ENCODE measurements at regions not wholly inside any gene's neighbourhood (a gene's known extent, or its start where the extent isn't known, plus 50 kb on each side); places are given as distances from the start of the nearest gene placed in this dataset.
"Not testable (repeated sequence)": the region's sequence is repeated elsewhere in the genome, so short reads cannot be mapped to it uniquely, and the experiment has no call there.

DNA sequence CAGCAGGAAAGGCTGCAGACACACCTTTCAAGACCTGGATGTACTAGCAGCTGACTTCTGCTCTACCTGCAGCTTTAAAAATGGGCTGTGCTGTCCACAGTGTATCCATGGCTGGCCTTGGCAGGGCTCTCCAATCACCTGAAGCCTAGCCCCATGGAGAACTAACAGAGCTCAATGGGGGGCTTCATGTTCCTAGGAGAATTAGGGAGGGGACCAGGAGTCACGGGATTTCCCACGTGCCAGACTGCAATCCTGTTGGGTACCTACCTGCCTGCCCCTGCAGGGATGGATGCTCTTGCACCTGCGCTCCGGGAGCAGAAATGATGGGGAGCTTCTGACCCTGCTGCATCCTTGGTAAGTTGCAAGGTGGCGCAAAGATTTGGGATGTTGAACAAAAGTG, 462.1 kb downstream of the ICE1 start:
- no peak for DNase-seq (ENCODE audit: low read depth)

DNA sequence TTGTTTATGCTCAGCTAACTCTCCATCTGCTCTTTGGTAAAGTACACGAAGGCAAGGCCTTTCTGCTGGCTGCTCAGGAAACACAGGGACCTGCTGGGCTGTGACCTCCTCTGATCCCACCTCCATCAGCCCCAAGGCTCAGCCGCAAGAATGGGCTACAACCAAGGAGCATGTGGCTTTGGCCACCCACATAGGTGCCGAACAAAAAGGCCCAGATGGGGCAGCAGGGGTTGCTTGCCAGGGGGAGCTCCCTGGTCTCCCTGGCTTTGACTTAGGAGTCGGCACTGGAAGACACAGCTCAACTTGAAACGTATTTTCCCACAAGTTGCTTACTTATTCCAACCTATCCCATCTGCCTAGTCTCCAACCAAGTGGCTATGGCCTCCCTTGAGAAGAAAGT, 461.1 kb downstream of the ICE1 start:
- no peak for DNase-seq (ENCODE audit: low read depth)

DNA sequence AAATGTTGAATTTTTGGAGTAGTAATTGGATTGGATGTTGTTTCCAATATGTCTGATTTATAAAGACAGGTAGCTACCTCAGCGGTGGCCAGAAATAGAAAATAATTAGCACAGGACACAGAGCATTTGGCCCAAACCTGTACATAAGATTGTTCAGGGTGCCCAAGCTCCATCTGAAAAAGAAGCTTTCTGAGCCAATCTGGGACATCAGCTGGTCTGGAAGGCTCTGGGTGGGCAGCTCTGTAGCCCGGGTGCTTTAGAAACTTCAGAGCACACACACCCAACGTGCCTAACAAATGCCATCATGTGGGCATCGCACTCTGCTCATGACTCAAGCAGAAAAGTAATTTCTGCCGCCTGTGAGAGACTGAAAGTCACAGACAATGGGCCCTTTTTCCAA, 460.7 kb downstream of the ICE1 start:
- DNase-seq (ENCODE audit: low read depth), result no peak

DNA sequence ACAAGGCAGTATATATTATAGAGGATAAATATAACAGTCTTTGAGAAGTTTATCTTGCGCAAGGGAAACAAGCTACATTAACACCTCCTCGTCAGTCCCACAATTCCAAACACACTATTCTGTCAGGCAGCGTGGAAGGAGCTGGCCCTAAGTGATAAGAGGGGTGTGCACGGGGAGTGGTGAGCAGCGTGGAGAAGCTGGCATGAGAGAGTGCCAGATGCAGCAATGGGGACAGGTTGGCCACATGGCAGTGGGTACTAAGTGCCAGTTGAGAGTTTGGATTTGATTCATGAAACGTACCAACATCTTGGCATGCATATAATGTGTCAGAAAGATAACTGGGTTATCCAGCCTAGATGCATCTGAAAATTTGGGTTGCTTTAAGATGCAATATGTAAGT, 460.2 kb downstream of the ICE1 start:
- DNase-seq (ENCODE audit: low read depth), result no peak

DNA sequence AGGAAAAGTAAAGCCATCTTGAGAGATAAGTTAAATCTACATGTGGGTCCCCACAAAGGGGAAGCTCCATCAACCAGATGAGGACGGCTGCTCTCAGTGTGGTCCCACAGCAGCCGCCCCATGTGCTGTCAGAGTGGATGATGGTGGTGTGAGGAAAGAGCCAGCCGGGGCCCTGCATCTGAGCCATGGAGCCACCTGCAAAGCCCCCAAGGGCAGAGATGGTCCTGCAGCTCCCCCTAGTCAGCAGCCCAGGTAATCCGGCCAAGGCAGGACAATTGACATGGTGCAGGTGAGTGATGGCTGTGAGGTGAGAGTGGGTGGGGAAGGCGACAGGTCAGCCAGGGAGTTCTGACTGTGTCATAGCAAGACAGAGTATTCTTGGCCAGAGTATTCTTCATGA, 458.8 kb downstream of the ICE1 start:
- no peak for DNase-seq (ENCODE audit: low read depth)

DNA sequence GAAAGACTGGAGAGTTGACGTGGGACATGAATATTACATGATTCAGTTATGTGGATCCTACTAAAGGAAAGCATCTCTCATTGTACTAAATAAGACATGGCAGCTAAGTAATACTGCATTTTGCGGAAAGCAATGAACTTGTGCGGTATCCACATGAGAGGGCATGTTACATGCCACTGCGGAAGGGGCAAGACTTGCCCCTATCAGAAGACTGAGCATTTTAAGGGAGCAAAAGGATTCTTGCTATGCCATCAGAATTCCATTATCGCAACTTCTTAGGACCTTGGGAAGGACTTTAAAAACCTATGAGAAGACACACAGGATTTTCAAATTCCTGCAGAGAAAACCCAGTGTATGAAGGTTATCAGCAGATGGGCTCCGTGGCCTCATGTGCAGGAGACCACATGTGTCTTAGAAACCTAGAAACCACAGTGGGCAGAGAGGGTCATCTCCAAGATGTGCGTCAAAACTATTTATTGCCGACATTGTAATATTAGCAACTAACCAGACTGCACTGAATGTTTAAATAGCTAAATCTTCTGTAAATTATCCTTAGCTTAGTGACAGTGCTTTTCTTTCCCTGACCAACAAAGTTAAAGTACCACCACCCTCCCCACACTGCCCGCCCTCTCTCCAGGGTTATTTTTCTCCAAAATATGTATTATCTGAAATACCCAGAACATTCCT, 457.7 kb downstream of the ICE1 start:
- no peak for DNase-seq (ENCODE audit: low read depth)

DNA sequence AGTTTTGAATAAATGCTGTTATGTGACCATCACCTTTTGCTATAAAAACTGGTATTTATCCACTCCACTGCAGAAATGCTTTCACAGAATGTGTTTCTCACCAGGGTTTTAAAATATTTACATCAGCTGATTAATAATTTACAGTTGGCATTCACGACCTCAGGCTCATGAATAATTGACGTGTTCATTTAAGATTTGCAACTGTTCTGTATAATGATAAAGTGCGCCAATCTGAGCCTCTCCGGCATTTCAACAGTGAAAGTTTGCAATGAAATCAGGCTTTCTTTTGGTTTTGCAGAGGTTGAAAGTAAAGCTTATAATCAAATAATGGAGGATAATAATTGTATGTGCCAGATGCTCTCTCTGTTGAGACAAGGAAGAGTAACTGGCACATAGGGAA, 434.9 kb downstream of the ICE1 start:
- DNase-seq (ENCODE audit: low read depth), result no peak

DNA sequence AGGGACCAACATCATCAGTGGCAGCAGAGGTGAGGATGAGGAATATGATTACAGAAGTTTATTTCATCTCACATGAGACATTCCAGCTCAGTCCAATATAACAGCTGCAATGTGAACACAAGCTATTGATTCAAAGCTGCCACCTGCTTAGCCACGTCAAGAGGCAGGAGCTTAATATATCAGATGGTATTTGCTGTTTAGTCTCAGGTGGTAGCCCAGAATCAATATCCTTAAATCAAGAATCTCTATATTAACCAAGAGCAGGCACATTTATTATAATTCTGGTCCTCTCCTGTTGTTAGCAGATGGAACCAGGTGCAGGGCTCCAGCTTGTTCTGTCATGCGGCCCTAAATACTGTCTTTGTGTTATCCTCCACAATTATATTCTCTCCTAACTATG, 431.6 kb downstream of the ICE1 start:
- DNase-seq (ENCODE audit: low read depth), result no peak

DNA sequence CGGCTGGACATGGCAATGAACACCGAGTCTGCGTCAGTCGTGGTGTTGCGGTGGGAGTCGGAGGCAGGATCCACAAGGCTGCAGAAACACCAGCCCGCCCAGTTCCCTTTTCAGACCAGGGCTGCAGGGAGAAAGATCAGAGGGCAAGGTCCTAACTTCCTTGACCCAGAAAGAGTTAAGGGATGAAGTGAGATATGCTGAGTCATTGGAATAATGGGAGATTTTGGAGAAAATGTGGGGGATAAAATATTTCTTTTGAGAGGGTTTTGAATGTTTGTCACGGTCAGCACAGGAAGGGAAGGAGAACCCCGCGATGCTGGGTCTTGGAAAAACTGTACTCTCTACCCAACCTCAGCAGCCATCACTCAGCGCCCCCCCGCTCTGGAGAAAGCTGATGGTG, 416.0 kb downstream of the ICE1 start:
- DNase-seq (ENCODE audit: low read depth), result no peak

DNA sequence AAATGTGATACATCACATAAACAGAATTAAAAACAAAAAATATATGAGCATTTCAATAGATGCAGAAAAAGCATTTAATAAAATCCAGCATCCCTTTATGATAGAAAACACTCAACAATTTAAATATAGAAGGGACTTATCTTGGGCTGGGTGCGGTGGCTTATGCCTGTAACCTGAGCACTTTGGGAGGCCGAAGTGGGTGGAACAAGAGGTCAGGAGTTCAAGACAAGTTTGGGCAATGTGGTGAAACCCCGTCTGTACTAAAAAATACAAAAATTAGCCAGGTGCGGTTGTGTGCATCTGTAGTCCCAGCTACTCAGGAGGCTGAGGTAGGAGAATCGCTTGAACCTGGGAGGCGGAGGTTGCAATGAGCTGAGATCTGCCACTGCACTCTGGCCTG, 409.1 kb downstream of the ICE1 start:
- not testable (repeated sequence) for DNase-seq (ENCODE audit: low read depth)

DNA sequence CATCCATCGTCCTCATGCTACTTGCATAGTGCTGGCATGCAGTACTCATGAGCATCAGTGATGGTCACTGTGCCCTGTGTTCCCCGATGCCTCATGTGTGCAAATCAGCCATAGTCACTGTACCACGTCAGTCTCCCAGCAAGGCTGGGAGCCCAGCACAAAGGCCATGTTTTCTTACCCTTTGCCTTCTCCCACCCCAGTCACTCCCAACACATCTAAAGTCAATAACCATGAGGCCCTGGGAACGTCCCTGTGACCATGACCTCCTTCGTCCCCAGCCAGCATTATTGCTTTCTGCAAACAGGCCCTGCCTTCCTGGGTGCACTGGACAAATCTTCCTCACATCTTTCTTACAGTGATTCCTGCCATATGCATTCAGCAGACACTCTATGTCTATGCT, 406.1 kb downstream of the ICE1 start:
- DNase-seq (ENCODE audit: low read depth), result no peak

DNA sequence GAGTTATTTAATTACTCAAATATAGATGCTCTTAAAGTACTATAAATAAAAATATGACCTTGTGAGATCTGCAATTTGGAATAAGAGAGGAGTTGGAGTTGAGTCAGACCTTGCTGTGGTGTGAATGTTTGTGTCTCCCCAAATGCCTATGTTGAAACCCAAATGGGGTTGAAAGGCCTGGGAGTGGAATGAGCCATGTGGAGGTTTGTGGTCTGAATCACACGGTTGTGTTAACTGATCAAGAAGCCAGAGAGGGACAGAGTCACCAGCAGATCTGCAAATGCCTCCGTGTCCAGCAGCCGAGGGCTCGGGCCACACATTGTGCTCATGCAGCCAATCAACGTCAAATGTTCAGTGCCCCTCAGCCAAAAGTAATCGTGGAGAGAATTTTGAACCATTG, 404.4 kb downstream of the ICE1 start:
- no peak for DNase-seq (ENCODE audit: low read depth)

DNA sequence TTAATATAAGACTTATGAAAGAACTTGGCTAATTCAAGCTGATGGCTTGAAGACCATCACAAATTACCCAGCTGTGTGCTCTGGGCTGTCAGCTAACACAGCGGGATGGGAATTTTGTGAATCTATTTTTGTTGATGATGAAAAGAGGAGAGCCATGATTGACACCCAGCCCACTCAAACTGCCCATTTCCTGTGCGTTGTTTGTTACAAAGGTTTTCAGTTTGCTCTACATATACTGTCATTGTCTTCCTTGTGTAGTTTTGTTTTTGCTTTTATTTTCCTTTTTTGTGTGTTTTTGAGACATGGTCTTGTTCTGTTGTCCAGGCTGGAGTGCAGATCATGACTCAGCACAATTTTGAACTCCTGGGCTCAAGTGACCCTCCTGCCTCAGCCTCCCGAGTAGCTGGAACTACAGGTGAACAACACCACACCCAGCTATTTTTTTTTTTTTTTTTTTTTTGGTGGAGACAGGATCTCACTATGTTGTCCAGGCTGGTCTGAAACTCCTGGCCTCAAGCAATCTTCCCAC, 400.3 kb downstream of the ICE1 start:
- DNase-seq (ENCODE audit: low read depth), result no peak

DNA sequence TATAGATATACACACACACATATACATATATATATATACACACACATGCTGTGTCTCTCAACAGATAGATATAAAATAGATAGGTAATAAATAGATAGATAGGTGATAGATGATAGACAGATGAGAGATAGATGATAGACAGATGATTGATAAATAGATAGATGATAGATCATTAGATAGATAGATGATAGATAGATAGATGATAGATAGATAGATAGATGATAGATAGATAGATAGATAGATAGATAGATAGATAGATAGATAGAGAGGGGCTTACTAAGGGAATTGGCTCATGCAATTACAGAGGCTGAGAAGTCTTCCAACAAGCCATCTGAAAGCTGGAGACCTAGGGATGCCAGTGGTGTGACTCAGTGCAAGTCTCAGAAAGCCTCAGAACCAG, 394.5 kb downstream of the ICE1 start:
- DNase-seq (ENCODE audit: low read depth), result no peak

DNA sequence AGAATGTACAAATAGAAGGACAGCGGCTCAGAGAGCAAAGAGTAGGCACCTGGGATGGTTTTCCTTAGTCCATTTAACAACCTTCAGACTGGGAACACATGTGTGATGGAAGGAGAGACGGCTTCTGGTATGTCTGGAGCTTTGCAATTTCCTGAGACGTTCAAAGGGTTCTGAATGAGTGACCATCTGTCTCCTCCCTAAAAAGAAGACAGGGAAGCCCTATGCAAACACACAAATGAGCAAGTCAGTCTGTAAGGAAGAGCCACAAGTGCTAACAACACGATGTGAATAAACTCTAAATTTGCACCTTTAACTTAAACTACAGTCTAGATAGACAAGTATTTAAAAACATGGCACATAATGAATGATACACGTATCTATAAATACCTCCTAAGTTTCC, 391.0 kb downstream of the ICE1 start:
- no peak for DNase-seq (ENCODE audit: low read depth)

DNA sequence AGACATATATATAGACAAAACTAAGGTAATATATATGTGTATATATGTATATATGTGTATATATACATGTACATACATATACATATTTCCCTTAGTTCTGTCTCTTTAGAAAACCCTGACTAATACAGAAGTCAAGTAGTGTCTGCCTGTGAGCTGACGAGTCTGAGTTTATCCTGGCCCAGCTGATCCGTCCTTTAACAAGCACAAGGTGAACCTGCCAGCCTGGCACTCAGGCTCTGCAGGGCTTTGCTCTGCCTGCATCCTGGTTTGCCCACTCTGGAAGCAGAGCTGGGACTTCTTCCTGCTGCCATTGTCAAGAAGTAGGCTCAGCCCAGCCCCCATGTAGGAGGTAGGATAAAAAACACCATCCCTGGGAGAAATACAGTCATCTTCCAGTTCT, 388.0 kb downstream of the ICE1 start:
- no peak for DNase-seq (ENCODE audit: low read depth)

DNA sequence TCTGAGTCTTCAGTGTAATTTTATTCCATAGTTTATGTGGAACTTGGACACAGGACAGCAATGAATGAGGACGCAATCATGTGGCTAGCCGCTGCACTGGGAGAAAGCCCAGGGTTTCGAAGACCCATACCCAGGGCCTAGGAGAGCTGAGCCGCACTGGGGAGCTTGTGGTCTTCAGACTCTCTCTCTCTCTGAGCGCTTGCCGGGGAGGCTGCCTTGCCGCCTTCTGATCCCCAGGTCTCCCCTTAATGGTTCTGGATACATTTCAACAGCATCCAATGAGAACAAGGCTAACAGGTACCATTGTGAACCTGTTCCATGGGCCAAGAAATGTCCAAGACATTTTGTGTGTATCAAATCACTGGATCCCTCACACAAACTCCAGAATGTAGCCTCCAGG, 383.4 kb downstream of the ICE1 start:
- DNase-seq (ENCODE audit: low read depth), result no peak

DNA sequence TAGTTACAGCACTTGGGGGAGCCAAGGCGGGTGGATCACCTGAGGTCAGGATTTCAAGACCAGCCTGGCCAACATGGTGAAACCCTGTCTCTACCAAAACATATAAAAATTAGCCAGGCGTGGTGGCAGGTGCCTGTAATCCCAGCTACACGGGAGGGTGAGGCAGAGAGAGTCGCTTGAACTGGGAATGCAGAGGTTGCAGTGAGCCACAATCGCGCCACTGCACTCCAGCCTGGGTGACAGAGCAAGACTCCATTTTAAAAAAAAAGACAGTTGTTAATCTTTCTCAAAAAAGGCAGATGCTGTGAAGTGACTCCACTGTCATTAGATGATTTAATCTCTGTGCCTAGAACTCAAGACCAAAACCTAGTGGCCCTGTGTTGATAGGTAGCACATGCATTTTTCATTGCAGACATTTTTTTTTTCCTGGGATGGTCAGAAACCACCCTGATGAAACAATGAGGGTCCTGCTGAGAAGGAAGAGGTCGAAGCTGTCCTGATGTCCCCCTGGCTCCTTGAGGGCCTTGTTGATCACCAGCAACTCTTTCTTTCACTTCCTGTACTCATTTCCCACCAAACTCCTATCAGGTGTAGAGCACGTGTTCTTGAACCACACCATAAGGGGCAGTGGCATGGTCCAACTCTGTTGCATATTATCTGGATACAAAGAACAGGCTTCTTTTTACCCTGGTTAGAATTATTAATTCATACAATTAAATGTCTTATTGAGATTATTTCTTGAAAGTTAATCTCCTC, 382.2 kb downstream of the ICE1 start:
- no peak for DNase-seq (ENCODE audit: low read depth)

DNA sequence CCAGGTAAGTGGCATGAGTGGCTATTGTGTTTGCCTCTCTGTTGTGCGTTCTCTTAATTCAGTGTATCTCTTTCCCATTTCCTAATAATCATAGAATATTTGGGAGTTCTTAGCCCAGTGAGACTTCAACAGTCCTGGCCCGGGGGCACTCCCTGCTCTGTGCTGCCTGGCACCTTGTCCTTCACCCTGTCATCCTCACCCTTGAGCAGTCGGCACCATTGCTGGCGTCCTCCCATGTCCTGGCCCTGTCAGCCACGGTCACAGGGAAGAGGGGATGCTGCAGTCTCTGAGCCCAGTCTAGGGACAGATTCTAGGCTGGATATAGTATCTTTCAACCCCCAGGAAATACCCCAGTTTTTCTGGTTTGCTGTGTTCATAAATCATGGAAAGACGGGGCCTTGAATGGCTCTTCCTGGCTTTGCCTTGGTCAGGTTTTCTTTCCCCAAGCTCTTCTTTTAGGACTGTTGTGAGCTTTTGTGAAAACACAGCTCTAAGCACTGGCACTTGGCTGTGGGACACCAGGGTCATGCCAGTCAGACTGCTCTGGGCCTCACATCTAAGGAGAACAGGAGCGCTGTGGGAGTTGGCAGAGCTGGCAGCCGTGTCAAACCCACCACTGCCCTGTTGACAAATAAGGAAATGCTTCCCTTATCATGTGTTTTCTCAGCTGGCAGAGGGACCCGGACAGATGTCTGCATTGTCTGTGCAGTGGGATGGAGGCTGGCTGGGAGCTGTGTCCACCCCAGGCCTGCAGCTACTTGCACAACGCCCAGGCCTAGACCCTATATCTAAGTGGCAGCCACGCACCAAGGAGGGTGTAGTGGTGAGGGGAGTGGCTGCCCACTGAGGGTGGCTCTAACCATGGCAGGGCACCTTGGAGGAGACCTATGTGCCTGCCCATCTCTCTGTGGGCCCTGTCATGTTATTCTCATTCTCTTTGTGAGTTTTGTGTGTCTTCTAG, 378.6 kb downstream of the ICE1 start:
- DNase-seq (ENCODE audit: low read depth), result no peak

DNA sequence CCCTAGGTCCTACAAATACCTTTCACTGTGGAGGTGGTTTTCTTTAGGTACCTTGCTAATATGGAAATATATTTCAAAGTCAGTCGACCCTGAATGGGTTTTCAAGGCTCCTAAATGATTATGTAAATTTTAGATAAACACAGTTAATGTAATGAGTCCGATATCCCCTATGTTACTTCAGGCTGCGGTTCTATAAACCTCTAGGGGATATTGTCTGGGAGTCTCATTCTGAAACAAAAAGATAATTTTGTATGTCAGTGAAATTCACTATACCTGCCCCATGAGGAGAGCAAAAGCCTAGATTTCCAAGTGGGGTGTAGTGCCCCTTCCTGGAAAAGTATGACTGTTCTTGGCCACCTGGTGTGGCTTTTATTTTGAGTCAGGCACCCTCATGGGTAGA, 377.3 kb downstream of the ICE1 start:
- DNase-seq (ENCODE audit: low read depth), result no peak

DNA sequence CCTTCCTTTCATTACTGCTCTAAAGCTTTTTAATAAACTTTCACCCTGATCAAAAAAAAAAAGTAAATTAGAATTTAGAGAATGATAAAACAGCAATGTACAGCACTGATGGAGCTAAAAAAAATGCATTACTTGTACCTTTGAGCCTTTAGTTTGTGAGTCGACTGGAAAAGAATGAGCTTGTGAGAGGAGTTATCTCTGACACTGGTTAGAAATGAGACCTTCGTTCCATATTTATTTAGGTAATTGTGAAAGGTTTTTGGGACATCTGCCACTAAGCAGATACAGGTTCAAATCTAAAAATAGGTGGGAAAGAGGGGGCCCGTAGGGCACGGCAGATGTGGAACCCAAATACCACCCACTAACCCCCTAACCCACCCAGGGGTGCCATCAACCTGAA, 376.8 kb downstream of the ICE1 start:
- no peak for DNase-seq (ENCODE audit: low read depth)

DNA sequence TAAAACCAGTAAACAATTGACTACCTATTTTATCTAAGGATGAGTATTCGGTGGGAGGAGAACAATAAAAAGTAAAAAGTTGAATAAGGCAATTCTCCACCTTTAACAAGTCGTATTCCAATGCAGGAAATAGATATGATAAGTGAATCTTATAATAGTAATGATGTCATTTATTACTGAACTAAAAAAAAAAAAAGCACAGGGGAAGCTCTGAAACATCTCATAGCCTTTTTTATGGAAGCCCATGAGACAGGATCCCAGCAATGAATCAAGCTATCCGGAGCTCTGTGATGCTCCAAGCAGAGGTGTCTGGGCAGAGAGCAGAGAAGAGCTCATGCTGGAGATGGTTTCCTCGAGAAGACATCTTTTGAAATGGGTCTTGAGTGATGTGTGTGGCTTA, 376.0 kb downstream of the ICE1 start:
- DNase-seq (ENCODE audit: low read depth), result no peak
